GM12875 (cell line): ENCODE measurements at regions not wholly inside any gene's neighbourhood (a gene's known extent, or its start where the extent isn't known, plus 50 kb on each side); places are given as distances from the start of the nearest gene placed in this dataset.

ENCODE experiments used
- H3K4me3 ChIP-seq: one replicate; pipeline ENCODE4 v1.5.1; 2011; ENCODE audit warnings: low read depth, low read length, control low read depth
- CTCF ChIP-seq: IDR thresholded peaks from 2 replicates; pipeline ENCODE4 v1.5.1; 2011; ENCODE audit warnings: low read depth, mild to moderate bottlenecking, control low read depth, inconsistent platforms, low read length, moderate library complexity, borderline replicate concordance; ENCODE audit not compliant: insufficient read depth

GRCh38 chr14:98288825-98289224, 983.2 kb downstream of the BCL11B start:
- no peak overlapping the region for H3K4me3 ChIP-seq
- TF ChIP-seq CTCF = no peak

GRCh38 chr14:98290596-98290995, 981.4 kb downstream of the BCL11B start:
- H3K4me3 ChIP-seq = no peak overlapping the region
- TF ChIP-seq CTCF = no peak

GRCh38 chr14:98292191-98292590, 979.8 kb downstream of the BCL11B start:
- H3K4me3 ChIP-seq = no peak overlapping the region

GRCh38 chr14:98293576-98293975, 978.4 kb downstream of the BCL11B start:
- no peak for TF ChIP-seq CTCF
- H3K4me3 ChIP-seq = no peak overlapping the region

More at GRCh38 chr14:98292191-98292590, 979.8 kb downstream of the BCL11B start:
- no peak for TF ChIP-seq CTCF

GRCh38 chr14:98296895-98297294, 975.1 kb downstream of the BCL11B start:
- TF ChIP-seq CTCF = no peak
- no peak overlapping the region for H3K4me3 ChIP-seq

- no peak for TF ChIP-seq CTCF
These were observed 974.4 kb downstream of the BCL11B start for GRCh38 chr14:98297567-98297966.

GRCh38 chr14:98298481-98299244, 973.3 kb downstream of the BCL11B start:
- no peak for TF ChIP-seq CTCF
- no peak overlapping the region for H3K4me3 ChIP-seq

More at GRCh38 chr14:98297567-98297966, 974.4 kb downstream of the BCL11B start:
- H3K4me3 ChIP-seq = no peak overlapping the region
